K562 (cell line): ENCODE measurements at regions not wholly inside any gene's neighbourhood (a gene's known extent, or its start where the extent isn't known, plus 50 kb on each side); places are given as distances from the start of the nearest gene placed in this dataset.

Experiments used
- ATAC-seq: fragments of 200-7000 bp; cut with Tn5 transposase; 3 replicates; pipeline ENCODE4 v1.9.1; 2020; ENCODE audit warnings: moderate library complexity
- BruUV-seq: library from RNA; stranded (reverse); fragments of 400-500 nt; replicated peaks from 2 replicates; lab custom pipeline; 2021; lab: Mats Ljungman, UMichigan
- CTCF ChIA-PET: fragments of 300-600 bp; formaldehyde crosslinking; extraction: SDS; loops from one replicate; lab custom pipeline; 2021; ENCODE audit warnings: low intra/inter-chr PET ratio; lab: Yijun Ruan, JAX
- POLR2A ChIA-PET: fragments of 300-600, 350-650 bp; sonication (Branson Sonifier 250); formaldehyde crosslinking; extraction: SDS; loops from one replicate; lab custom pipeline; 2021; ENCODE audit warnings: antibody characterized with exemption, inconsistent platforms; lab: Yijun Ruan, JAX
- DNase-seq, 4 experiments: peaks; one replicate each; pipeline versions ENCODE4 v3.0.0 to v3.0.0-alpha.2; 2011 to 2018; ENCODE audit warnings: low spot score in 3 of 4, mixed read lengths in 3 of 4; ENCODE audit errors: extremely low read depth in 1 of 4
- FAIRE-seq: peaks from 2 replicates; lab custom pipeline; 2011; peaks lifted over from hg19 to GRCh38; lab: Jason Lieb, UNC
- H2AFZ ChIP-seq: 2 replicates; pipeline ENCODE4 v1.6.0; 2011; ENCODE audit warnings: low read depth, low read length, control low read depth, inconsistent platforms
- H3K27ac ChIP-seq: fragments of 200-600 bp; 3 replicates; pipeline ENCODE4 v1.8.0; 2011; ENCODE audit warnings: low read depth, mild to moderate bottlenecking, control low read depth, inconsistent platforms, low read length, moderate library complexity, mixed read lengths; ENCODE audit errors: extremely low read depth
- H3K27me3 ChIP-seq, 2 experiments: fragments of 300-600 bp in 1 of 2; 2 replicates in 1 of 2; 3 replicates in 1 of 2; pipeline versions ENCODE4 v1.6.0 to v1.8.0; 2011; ENCODE audit warnings: inconsistent platforms in 2 of 2, low read length in 2 of 2, mild to moderate bottlenecking in 1 of 2, mixed read lengths in 1 of 2, moderate library complexity in 1 of 2; ENCODE audit not compliant: control insufficient read depth in 2 of 2, insufficient read depth in 2 of 2
- H3K36me3 ChIP-seq: fragments of 300-600 bp; 3 replicates; pipeline ENCODE4 v1.8.0; 2011; ENCODE audit warnings: mild to moderate bottlenecking, low read length, inconsistent platforms; ENCODE audit not compliant: control insufficient read depth, insufficient read depth
- H3K4me1 ChIP-seq, 2 experiments: fragments of 200-600 bp in 1 of 2; replicated peaks in 1 of 2; 2 replicates in 1 of 2; 3 replicates in 1 of 2; pipeline versions ENCODE4 v1.5.1 to v1.8.0; 2011; ENCODE audit warnings: inconsistent platforms in 2 of 2, low read length in 2 of 2, mild to moderate bottlenecking in 1 of 2, mixed read lengths in 1 of 2, moderate library complexity in 1 of 2; ENCODE audit not compliant: control insufficient read depth in 2 of 2, insufficient read depth in 2 of 2
- H3K4me2 ChIP-seq: 2 replicates; pipeline ENCODE4 v1.6.1; 2011; ENCODE audit warnings: low read length, control low read depth, inconsistent platforms, mixed read lengths; ENCODE audit not compliant: insufficient read depth
- H3K4me3 ChIP-seq: fragments of 200-600 bp; sonication (generic), shearing (Covaris generic); 2 replicates; pipeline ENCODE4 v1.5.1; 2016; ENCODE audit warnings: control low read depth, inconsistent platforms
- H3K79me2 ChIP-seq: fragments of 200-600 bp; 3 replicates; pipeline ENCODE4 v1.8.0; 2011; ENCODE audit warnings: low read length, inconsistent platforms; ENCODE audit not compliant: control insufficient read depth, insufficient read depth
- H3K9ac ChIP-seq, 2 experiments: 2 replicates each; pipeline versions ENCODE4 v1.6.0 to v1.6.1; 2011; ENCODE audit warnings: low read depth in 2 of 2, low read length in 2 of 2, control low read depth in 1 of 2, inconsistent platforms in 1 of 2, mild to moderate bottlenecking in 1 of 2, mixed read lengths in 1 of 2; ENCODE audit not compliant: insufficient read depth in 1 of 2
- H3K9me1 ChIP-seq: one replicate; pipeline ENCODE4 v1.6.0; 2011; ENCODE audit warnings: inconsistent platforms, mild to moderate bottlenecking, low read length, moderate library complexity; ENCODE audit not compliant: control insufficient read depth, insufficient read depth
- H3K9me3 ChIP-seq: replicated peaks from 2 replicates; pipeline ENCODE4 v1.5.1; 2011; ENCODE audit warnings: low read depth, low read length, inconsistent platforms; ENCODE audit not compliant: control insufficient read depth, insufficient read depth
- H4K20me1 ChIP-seq: replicated peaks from 2 replicates; pipeline ENCODE4 v1.6.1; 2011; ENCODE audit warnings: low read length, inconsistent platforms, mixed read lengths; ENCODE audit not compliant: control insufficient read depth, insufficient read depth
- BHLHE40 ChIP-seq: IDR thresholded peaks from 2 replicates; pipeline ENCODE4 v1.6.1; 2011; ENCODE audit warnings: low read length, improper control_type of control experiment
- HBP1 ChIP-seq: fragments of 450-650 bp; formaldehyde crosslinking; IDR thresholded peaks from 2 replicates; pipeline ENCODE4 v1.4.0; 2022; ENCODE audit warnings: missing genetic modification characterization
- MYNN ChIP-seq, 2 experiments: sonication (generic); formaldehyde crosslinking in 1 of 2; IDR thresholded peaks; 2 replicates each; pipeline versions ENCODE4 v1.5.0 to v1.6.1; 2016 to 2020; ENCODE audit warnings: antibody characterized with exemption in 1 of 2, missing genetic modification reagents in 1 of 2
- RAD21 ChIP-seq, 2 experiments: fragments of 250-450 bp in 1 of 2; fragments of 450-650 bp in 1 of 2; sonication (Bioruptor Pico) in 1 of 2; formaldehyde crosslinking in 1 of 2; IDR thresholded peaks in 1 of 2; conservative IDR thresholded peaks in 1 of 2; 2 replicates each; pipeline versions ENCODE4 v1.4.0 to v1.8.0; 2020 to 2022; ENCODE audit warnings: mild to moderate bottlenecking in 2 of 2, moderate library complexity in 1 of 2
- SIRT6 ChIP-seq: IDR thresholded peaks from one replicate; pipeline ENCODE4 v1.6.1; 2012; ENCODE audit warnings: low read depth, mild to moderate bottlenecking, control low read depth, inconsistent platforms, low read length, moderate library complexity
- SRSF7 ChIP-seq: fragments of 200-400 bp; formaldehyde crosslinking; optimal IDR thresholded peaks from 2 replicates; pipeline ENCODE3; 2017; ENCODE audit warnings: mild to moderate bottlenecking, low read depth, low read length
- ZNF175 ChIP-seq: fragments of 200-800 bp; sonication (Bioruptor generic); IDR thresholded peaks from 2 replicates; pipeline ENCODE4 v1.6.1; 2016; ENCODE audit warnings: low read depth, mild to moderate bottlenecking, missing genetic modification characterization, missing compliant biosample characterization
- ZSCAN29 ChIP-seq: fragments of 450-650 bp; IDR thresholded peaks from 2 replicates; pipeline ENCODE4 v1.6.1; 2017
- WGBS: fragments of 100-300 bp; shearing (Covaris generic); methylation state at CpG from one replicate; pipeline ENCODE4 v1.1.6; 2016; ENCODE audit warnings: low coverage, mixed read lengths; ENCODE audit not compliant: insufficient coverage; ENCODE audit errors: missing lambda C conversion rate; 5-methylcytosine and 5-hydroxymethylcytosine counted together
- in situ Hi-C: fragments of 300-500 bp; cut with MboI; formaldehyde crosslinking; loops from 4 replicates; pipeline ENCODE4 v1.15.0; 2018; ENCODE audit warnings: inconsistent platforms, mixed read lengths
- intact Hi-C: fragments of 100-400 bp; cut with micrococcal nuclease; formaldehyde crosslinking; loops from 2 replicates; pipeline ENCODE4 v1.14.2; 2022

GRCh38 chr3:154872074-154872473 lies 208.0 kb upstream of the MME start:
- Histone ChIP-seq H3K4me2 (no peak overlapping the region), H3K9me3 (no peaks in the 10 kb centered on the region), H4K20me1 (no peaks in the 10 kb centered on the region), H3K79me2 (no peaks in the 10 kb centered on the region), H3K4me1 (no peaks in the 10 kb centered on the region), H2AFZ (peak overlapping the region; percentile 3; the same call in 1 of the 2 replicates), H3K9me1 (no peaks in the 10 kb centered on the region), H3K27me3 (peaks cover 0 to 6% of the 10 kb centered on the region in 2 experiments; a peak in 1 of 5 replicates), H3K9ac (no peak overlapping the region), H3K27ac (no peak overlapping the region), H3K4me3 (no peak overlapping the region), H3K36me3 (no peaks in the 10 kb centered on the region)
- WGBS = 3% methylated on average over 6 of the region's 6 CpGs
- intact Hi-C loops = no loop called here
- in situ Hi-C loops = no loop called here
- POLR2A ChIA-PET = no interaction called here
- no peak for ATAC-seq
- CTCF ChIA-PET = no interaction called here
- BruUV-seq = no TSS peak
- TF ChIP-seq SIRT6 = no peak
- no peak for TF ChIP-seq MYNN (IDR thresholded peaks at IDR 0.05)
- TF ChIP-seq MYNN (CRISPR knock-in tag; IDR thresholded peaks at IDR 0.05) = no peak
- TF ChIP-seq BHLHE40 = no peak
- no peak for TF ChIP-seq HBP1 (CRISPR knock-in tag)
- no peak for TF ChIP-seq SRSF7
- TF ChIP-seq ZNF175 (CRISPR knock-in tag) = no peak
- TF ChIP-seq ZSCAN29 = no peak
- no peak for TF ChIP-seq RAD21 (CRISPR knock-in tag; conservative IDR thresholded peaks at IDR 0.05 in 1 of 2, IDR thresholded peaks at IDR 0.05 in 1 of 2)
- no peak for FAIRE-seq
- DNase-seq = no peak
